ENCODE measurements at regions not wholly inside any gene's neighbourhood (a gene's known extent, or its start where the extent isn't known, plus 50 kb on each side); places are given as distances from the start of the nearest gene placed in this dataset.

DNA sequence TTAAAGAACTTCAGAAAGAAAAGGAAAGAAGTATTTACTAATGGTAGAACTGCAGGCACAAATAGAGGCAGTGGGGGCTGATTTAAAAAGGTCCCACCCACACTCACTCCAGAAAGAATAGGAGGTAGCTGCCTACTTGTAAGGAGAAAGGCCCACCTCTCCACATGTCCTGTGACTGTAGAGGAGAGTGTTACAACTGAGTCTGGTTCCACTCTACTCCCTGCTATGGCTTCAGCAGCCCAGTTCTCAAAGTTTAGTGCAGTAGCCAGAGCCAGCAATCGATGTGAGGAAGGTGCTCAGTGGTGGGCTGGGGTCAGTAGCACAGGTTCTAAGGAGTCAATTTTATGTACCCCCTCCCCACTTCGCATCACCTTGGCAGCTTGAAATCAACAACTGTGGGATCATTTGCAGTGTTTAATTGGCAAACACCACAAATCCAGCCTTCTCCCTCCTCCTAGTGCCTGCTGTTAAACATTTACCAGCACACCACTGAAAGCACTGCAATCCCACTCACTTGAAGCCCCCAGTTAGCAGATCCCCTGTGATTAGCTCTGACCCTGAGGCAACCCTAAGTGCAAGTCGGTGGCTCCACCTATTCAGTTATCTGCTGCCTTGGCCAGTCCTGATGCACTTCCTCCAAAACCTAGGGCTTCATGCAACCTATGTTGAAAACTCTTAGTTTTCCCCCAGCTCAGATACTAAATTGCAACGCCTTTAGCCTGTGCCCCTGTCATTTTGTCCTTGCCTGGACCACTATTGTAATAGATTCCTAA, 146.6 kb downstream of the BBOX1 start:
- Histone ChIP-seq H2BK5ac (ENCODE audit: low read length) (no peak overlapping the region), H4K8ac (ENCODE audit: low read depth, low read length) (no peak overlapping the region), H3K9ac (ENCODE audit: low read length) (no peak overlapping the region), H2BK120ac (ENCODE audit: low read depth, low read length) (no peak overlapping the region), H3K27ac (ENCODE audit: low read depth, low read length) (peak overlapping the region; percentile 86), H2AK5ac (ENCODE audit: low read length) (no peak overlapping the region), H2BK15ac (replicated peaks; ENCODE audit: low read depth) (no peak overlapping the region), H3K23ac (ENCODE audit: low read length) (no peak overlapping the region), H3K4ac (ENCODE audit: low read depth, low read length) (no peak overlapping the region), H3K56ac (ENCODE audit: low read length) (no peak overlapping the region), H3K4me1 (ENCODE audit: control insufficient read depth, low read depth, low read length) (peaks cover 7% of the 10 kb centered on the region), H3K18ac (ENCODE audit: low read length) (no peak overlapping the region), H3K27me3 (ENCODE audit: insufficient read depth, low read length, poor library complexity) (no peaks in the 10 kb centered on the region), H3K79me1 (ENCODE audit: low read length) (no peaks in the 10 kb centered on the region), H3K79me2 (ENCODE audit: control insufficient read depth, insufficient read depth, low read length) (no peaks in the 10 kb centered on the region), H4K5ac (ENCODE audit: low read length) (no peak overlapping the region), H3K4me2 (ENCODE audit: low read length) (no peak overlapping the region), H3K4me3 (ENCODE audit: low read length) (no peak overlapping the region), H3K36me3 (ENCODE audit: control insufficient read depth, insufficient read depth, low read length) (no peaks in the 10 kb centered on the region)
- DNase-seq: peak; percentile 38
- no CpG with 5 or more reads among the region's 4 CpGs for WGBS (ENCODE audit: extremely low coverage, insufficient coverage, low lambda C conversion rate)

DNA sequence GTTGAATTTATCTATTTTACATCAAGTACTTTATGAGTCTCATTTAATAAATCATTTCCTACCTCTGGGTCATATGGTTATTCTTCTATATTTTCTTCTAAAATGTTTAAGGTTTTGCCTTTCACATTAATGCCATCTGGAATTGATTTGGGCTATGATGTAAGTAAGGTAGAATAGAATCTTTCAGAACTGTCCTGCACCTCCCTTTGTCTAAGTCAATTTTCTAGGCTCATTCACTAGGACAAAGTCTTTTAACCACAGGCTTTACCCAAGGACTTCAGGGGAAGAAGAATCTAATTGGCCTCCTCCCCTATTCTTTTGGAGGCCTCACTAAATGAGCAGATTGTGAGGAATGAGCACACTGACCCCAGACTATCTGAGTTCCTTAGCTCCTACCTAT, 146.0 kb downstream of the BBOX1 start:
- Histone ChIP-seq H3K27ac (ENCODE audit: low read depth, low read length) (no peak overlapping the region), H3K23ac (ENCODE audit: low read length) (no peak overlapping the region), H2BK5ac (ENCODE audit: low read length) (no peak overlapping the region)

DNA sequence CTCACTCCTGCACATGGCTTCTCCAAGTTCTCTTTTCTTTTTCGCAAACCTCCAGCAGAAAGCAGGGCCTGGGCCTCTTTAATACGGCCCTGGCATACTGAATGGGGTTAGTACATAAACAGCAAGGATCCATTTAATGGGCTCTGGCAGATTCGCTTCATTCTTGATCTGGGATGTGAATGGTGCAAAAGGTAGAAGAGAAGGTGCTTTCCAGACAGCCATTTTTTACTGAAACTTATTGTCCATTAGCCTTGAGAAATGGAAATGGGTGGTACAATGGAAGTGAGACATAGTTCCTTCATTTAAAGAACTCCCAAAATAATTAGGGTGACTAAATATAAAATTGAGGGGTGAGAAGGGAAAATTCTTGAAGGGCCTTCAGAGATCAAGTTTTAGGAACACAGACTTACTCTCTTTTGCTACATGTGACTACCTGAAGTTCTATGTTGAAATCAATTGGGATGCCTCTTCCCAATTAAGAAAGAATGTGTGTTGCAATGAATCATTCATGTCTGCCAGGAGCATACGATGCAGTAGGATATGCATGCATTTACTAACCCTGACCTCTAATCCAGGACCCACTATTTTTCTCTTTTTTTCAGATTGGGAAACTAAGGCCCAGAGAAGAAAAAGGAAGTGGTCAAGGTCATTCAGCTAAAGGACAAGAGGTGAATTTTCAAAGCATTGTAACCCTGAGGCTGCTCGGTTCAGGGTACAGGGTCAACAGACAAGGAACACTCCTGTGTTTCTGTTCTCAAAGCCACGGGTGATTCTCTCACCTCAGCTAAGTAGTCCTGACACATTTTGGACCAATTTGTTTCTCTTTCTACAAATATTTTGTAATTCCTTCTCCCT, 144.1 kb downstream of the BBOX1 start:
- DNase-seq: peak; percentile 54
- H3K27me3 ChIP-seq (ENCODE audit: insufficient read depth, low read length, poor library complexity): no peaks in the 10 kb centered on the region
- H3K4me1 ChIP-seq (ENCODE audit: control insufficient read depth, low read depth, low read length): peaks cover 7% of the 10 kb centered on the region
- H2AK5ac ChIP-seq (ENCODE audit: low read length): no peak overlapping the region
- H3K27ac ChIP-seq (ENCODE audit: low read depth, low read length): no peak overlapping the region
- no peak overlapping the region for H3K4me2 ChIP-seq (ENCODE audit: low read length)
- H2BK120ac ChIP-seq (ENCODE audit: low read depth, low read length): peak overlapping the region; percentile 35
- H4K5ac ChIP-seq (ENCODE audit: low read length): no peak overlapping the region
- H3K79me1 ChIP-seq (ENCODE audit: low read length): no peaks in the 10 kb centered on the region
- H3K9ac ChIP-seq (ENCODE audit: low read length): no peak overlapping the region
- peak overlapping the region; percentile 57 for H2BK15ac ChIP-seq (replicated peaks; ENCODE audit: low read depth)
- H2BK5ac ChIP-seq (ENCODE audit: low read length): no peak overlapping the region
- H3K18ac ChIP-seq (ENCODE audit: low read length): peak overlapping the region; percentile 70
- no peaks in the 10 kb centered on the region for H3K79me2 ChIP-seq (ENCODE audit: control insufficient read depth, insufficient read depth, low read length)
- no CpG with 5 or more reads among the region's 6 CpGs for WGBS (ENCODE audit: extremely low coverage, insufficient coverage, low lambda C conversion rate)
- no peak overlapping the region for H4K8ac ChIP-seq (ENCODE audit: low read depth, low read length)
- H3K56ac ChIP-seq (ENCODE audit: low read length): peak overlapping the region; percentile 51
- H3K36me3 ChIP-seq (ENCODE audit: control insufficient read depth, insufficient read depth, low read length): no peaks in the 10 kb centered on the region
- H3K4me3 ChIP-seq (ENCODE audit: low read length): no peak overlapping the region
- no peak overlapping the region for H3K4ac ChIP-seq (ENCODE audit: low read depth, low read length)
- H3K23ac ChIP-seq (ENCODE audit: low read length): no peak overlapping the region

More for the DNA sequence above, 146.0 kb downstream of the BBOX1 start:
- Histone ChIP-seq H3K4me1 (ENCODE audit: control insufficient read depth, low read depth, low read length) (peaks cover 7% of the 10 kb centered on the region), H3K4ac (ENCODE audit: low read depth, low read length) (no peak overlapping the region), H4K5ac (ENCODE audit: low read length) (no peak overlapping the region), H3K79me1 (ENCODE audit: low read length) (no peaks in the 10 kb centered on the region), H3K27me3 (ENCODE audit: insufficient read depth, low read length, poor library complexity) (no peaks in the 10 kb centered on the region), H3K4me3 (ENCODE audit: low read length) (no peak overlapping the region), H3K36me3 (ENCODE audit: control insufficient read depth, insufficient read depth, low read length) (no peaks in the 10 kb centered on the region), H2BK120ac (ENCODE audit: low read depth, low read length) (peak overlapping the region; percentile 49), H3K4me2 (ENCODE audit: low read length) (no peak overlapping the region), H3K56ac (ENCODE audit: low read length) (no peak overlapping the region), H2BK15ac (replicated peaks; ENCODE audit: low read depth) (no peak overlapping the region), H3K9ac (ENCODE audit: low read length) (no peak overlapping the region), H3K18ac (ENCODE audit: low read length) (no peak overlapping the region), H2AK5ac (ENCODE audit: low read length) (no peak overlapping the region), H4K8ac (ENCODE audit: low read depth, low read length) (no peak overlapping the region), H3K79me2 (ENCODE audit: control insufficient read depth, insufficient read depth, low read length) (no peaks in the 10 kb centered on the region)
- no peak for DNase-seq

DNA sequence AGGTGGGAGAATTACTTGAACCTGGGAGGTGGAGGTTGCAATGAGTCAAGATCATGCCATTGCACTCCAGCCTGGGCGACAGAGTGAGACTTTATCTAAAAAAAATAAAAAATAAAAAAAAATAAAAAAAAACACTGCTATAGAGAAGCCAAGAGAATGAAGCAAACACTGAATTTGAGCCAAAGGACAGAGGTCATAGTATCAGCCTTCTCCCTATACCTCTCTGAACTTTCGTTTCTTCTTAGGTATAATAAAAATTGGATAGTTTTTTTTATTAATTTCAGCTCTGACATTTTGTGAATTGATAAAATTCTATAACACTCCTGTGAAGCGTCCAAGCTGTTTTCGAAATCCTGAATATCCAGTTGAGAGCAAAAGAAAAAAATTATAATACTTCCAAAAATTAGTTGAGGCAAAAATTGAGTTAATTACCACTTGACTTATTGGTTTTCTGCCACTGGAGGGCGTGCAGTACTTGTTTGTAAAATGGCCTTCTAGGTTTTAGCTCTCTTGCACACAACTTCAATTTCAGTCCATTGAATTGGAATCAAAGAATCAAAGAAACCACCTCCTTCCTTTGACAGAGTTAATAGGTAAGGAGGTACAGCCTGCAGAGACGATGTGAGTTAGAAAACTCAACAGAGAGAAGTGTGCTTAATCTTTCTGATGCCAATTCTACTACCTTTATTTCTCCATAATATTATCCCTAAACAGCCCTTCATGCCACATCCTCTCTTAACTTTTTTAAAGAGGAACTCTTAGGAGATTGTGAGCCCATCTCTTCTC, 143.2 kb downstream of the BBOX1 start:
- Histone ChIP-seq H3K36me3 (ENCODE audit: control insufficient read depth, insufficient read depth, low read length) (no peaks in the 10 kb centered on the region), H3K18ac (ENCODE audit: low read length) (peak overlapping the region; percentile 70), H4K5ac (ENCODE audit: low read length) (no peak overlapping the region), H2AK5ac (ENCODE audit: low read length) (no peak overlapping the region), H3K79me1 (ENCODE audit: low read length) (no peaks in the 10 kb centered on the region), H3K56ac (ENCODE audit: low read length) (peak overlapping the region; percentile 51), H3K79me2 (ENCODE audit: control insufficient read depth, insufficient read depth, low read length) (no peaks in the 10 kb centered on the region), H3K4me3 (ENCODE audit: low read length) (no peak overlapping the region), H3K4me2 (ENCODE audit: low read length) (no peak overlapping the region), H3K23ac (ENCODE audit: low read length) (no peak overlapping the region), H2BK15ac (replicated peaks; ENCODE audit: low read depth) (no peak overlapping the region), H2BK5ac (ENCODE audit: low read length) (no peak overlapping the region), H3K27me3 (ENCODE audit: insufficient read depth, low read length, poor library complexity) (no peaks in the 10 kb centered on the region), H3K9ac (ENCODE audit: low read length) (no peak overlapping the region), H3K4ac (ENCODE audit: low read depth, low read length) (no peak overlapping the region), H3K4me1 (ENCODE audit: control insufficient read depth, low read depth, low read length) (peaks cover 7% of the 10 kb centered on the region), H2BK120ac (ENCODE audit: low read depth, low read length) (peak overlapping the region; percentile 35), H4K8ac (ENCODE audit: low read depth, low read length) (no peak overlapping the region), H3K27ac (ENCODE audit: low read depth, low read length) (no peak overlapping the region)
- peak; percentile 71 for DNase-seq
- WGBS (ENCODE audit: extremely low coverage, insufficient coverage, low lambda C conversion rate): no CpG with 5 or more reads among the region's 6 CpGs

DNA sequence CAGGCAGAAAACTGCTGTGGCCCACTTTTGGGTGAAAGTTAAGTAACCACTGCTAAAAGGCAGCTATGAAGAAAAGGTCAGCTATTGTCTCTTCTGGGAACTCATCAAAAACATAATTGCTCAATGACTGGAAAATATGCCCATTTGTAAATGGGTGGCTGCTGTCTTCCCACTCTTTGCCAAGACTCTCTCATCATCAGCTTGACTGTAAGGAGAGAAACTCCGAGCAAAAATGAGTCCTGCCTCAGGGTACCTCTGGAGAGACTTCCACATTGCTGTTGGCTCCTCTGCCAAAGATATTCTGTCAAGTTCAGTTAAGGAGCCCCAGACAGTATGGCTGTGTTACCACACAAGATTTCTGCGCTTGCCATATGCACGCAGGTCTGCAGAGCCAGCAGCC, 138.7 kb downstream of the BBOX1 start:
- no CpG with 5 or more reads among the region's 3 CpGs for WGBS (ENCODE audit: extremely low coverage, insufficient coverage, low lambda C conversion rate)
- H2BK5ac ChIP-seq (ENCODE audit: low read length): no peak overlapping the region
- no peaks in the 10 kb centered on the region for H3K79me2 ChIP-seq (ENCODE audit: control insufficient read depth, insufficient read depth, low read length)
- no peak overlapping the region for H2BK120ac ChIP-seq (ENCODE audit: low read depth, low read length)
- H4K5ac ChIP-seq (ENCODE audit: low read length): no peak overlapping the region
- no peak overlapping the region for H3K56ac ChIP-seq (ENCODE audit: low read length)
- no peak overlapping the region for H3K9ac ChIP-seq (ENCODE audit: low read length)
- H3K79me1 ChIP-seq (ENCODE audit: low read length): no peaks in the 10 kb centered on the region
- no peaks in the 10 kb centered on the region for H3K27me3 ChIP-seq (ENCODE audit: insufficient read depth, low read length, poor library complexity)
- no peak overlapping the region for H3K4me2 ChIP-seq (ENCODE audit: low read length)
- no peak overlapping the region for H2BK15ac ChIP-seq (replicated peaks; ENCODE audit: low read depth)
- H2AK5ac ChIP-seq (ENCODE audit: low read length): no peak overlapping the region
- H3K4ac ChIP-seq (ENCODE audit: low read depth, low read length): no peak overlapping the region
- no peaks in the 10 kb centered on the region for H3K4me1 ChIP-seq (ENCODE audit: control insufficient read depth, low read depth, low read length)
- no peak overlapping the region for H3K18ac ChIP-seq (ENCODE audit: low read length)
- H3K23ac ChIP-seq (ENCODE audit: low read length): no peak overlapping the region
- no peak overlapping the region for H3K27ac ChIP-seq (ENCODE audit: low read depth, low read length)
- no peak for DNase-seq
- no peaks in the 10 kb centered on the region for H3K36me3 ChIP-seq (ENCODE audit: control insufficient read depth, insufficient read depth, low read length)
- no peak overlapping the region for H4K8ac ChIP-seq (ENCODE audit: low read depth, low read length)
- H3K4me3 ChIP-seq (ENCODE audit: low read length): no peak overlapping the region

All from mesendoderm (in vitro differentiated cells).